ENCODE measurements at regions not wholly inside any gene's neighbourhood (a gene's known extent, or its start where the extent isn't known, plus 50 kb on each side); places are given as distances from the start of the nearest gene placed in this dataset.
A peak's percentile ranks its signal among the peaks of the same experiment; 100 is the strongest.

DNA sequence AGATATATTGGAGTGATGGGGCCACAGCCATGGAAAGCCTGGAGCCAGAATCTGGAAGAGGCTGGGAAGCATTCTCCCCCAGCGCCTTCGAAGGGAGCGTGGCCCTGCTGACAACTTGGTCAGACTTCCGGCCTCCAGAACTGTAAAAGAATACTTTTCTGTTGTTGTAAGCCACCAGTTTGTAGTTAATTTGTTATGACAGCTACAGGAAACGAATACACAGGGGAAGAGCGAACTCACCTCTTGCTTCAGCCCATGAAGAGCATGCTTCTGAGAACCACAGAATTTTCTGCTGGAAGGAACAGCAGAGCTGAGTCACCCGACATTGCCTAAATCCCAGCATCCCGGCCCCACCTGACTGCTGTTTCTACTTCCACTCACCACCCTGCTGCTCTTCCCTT lies 501.7 kb downstream of the SHQ1 start:
- H4K5ac ChIP-seq (ENCODE audit: insufficient read length, low read depth, low read length) = no peak overlapping the region
- no peak overlapping the region for H3K4me2 ChIP-seq (ENCODE audit: insufficient read depth in 1 of 2, low read depth in 2 of 2, low read length in 2 of 2)
- H3K56ac ChIP-seq (replicated peaks; ENCODE audit: insufficient read length, low read depth, low read length) = no peak overlapping the region
- H2BK12ac ChIP-seq (ENCODE audit: low read depth, low read length) = no peak overlapping the region
- no peak overlapping the region for H3K4ac ChIP-seq (replicated peaks; ENCODE audit: insufficient read length, low read depth, low read length)
- H2BK120ac ChIP-seq (replicated peaks; ENCODE audit: low read depth, low read length) = no peak overlapping the region
- no peaks in the 10 kb centered on the region for H4K20me1 ChIP-seq (replicated peaks in 1 of 2; ENCODE audit: control insufficient read depth in 1 of 2, insufficient read depth in 2 of 2, low read length in 2 of 2)
- no peak overlapping the region for H3K23ac ChIP-seq (ENCODE audit: insufficient read length)
- H3K9me3 ChIP-seq (ENCODE audit: insufficient read depth in 2 of 2, low read depth in 1 of 2, low read length in 1 of 2) = 0 out of 4 replicates have a peak, but pooled peaks cover 0 to 3% of the 10 kb centered on the region in 2 experiments
- ChIA-PET POLR2A (ENCODE audit: partially characterized antibody) (no interaction called here), CTCF (ENCODE audit: partially characterized antibody) (interaction anchor here (1.7 kb wide), 1 partner anchor 246 kb away, joined by 5 read pairs; no protein-coding TSS in a partner anchor)
- no peak overlapping the region for H3K4me3 ChIP-seq (ENCODE audit: extremely low read depth in 1 of 4, insufficient read depth in 2 of 4, low read depth in 3 of 4, low read length in 4 of 4)
- FAIRE-seq (no peak), DNase-seq (ENCODE audit: low read depth in 1 of 2, low spot score in 2 of 2) (no peak)
- H3K79me2 ChIP-seq (ENCODE audit: control insufficient read depth in 1 of 2, insufficient read depth in 2 of 2, low read length in 2 of 2) = no peaks in the 10 kb centered on the region
- H2AK5ac ChIP-seq (ENCODE audit: low read depth, low read length) = no peak overlapping the region
- peaks cover 0 to 2% (median 0%) of the 10 kb centered on the region in 4 experiments; a peak in 1 of 7 replicates for H3K4me1 ChIP-seq (replicated peaks in 1 of 4; ENCODE audit: control insufficient read depth in 3 of 4, insufficient read depth in 4 of 4, low read length in 3 of 4)
- peak overlapping the region; percentile 53; the same call in 1 of the 2 replicates for H2BK20ac ChIP-seq (ENCODE audit: low read length)
- no peak overlapping the region for H4K8ac ChIP-seq (ENCODE audit: extremely low read depth, insufficient read depth, low read length)
- no peak overlapping the region for H2BK5ac ChIP-seq (ENCODE audit: low read depth, low read length)
- H3K36me3 ChIP-seq (ENCODE audit: control insufficient read depth in 2 of 4, insufficient read depth in 4 of 4, low read length in 3 of 4) = no peaks in the 10 kb centered on the region
- H3K27me3 ChIP-seq (replicated peaks in 1 of 4; ENCODE audit: control insufficient read depth in 3 of 4, extremely low read depth in 1 of 4, insufficient read depth in 3 of 4, low read length in 3 of 4) = no peaks in the 10 kb centered on the region
- no peak overlapping the region for H3K27ac ChIP-seq (ENCODE audit: low read depth, low read length)
- no peak overlapping the region for H2AFZ ChIP-seq (ENCODE audit: low read length)
- TF ChIP-seq CEBPB (IDR thresholded peaks at IDR 0.05; ENCODE audit: low read depth, low read length) = no peak
- no peak for TF ChIP-seq ATF3 (IDR thresholded peaks at IDR 0.05; ENCODE audit: insufficient read depth, low read depth, low read length)
- TF ChIP-seq SP2 (IDR thresholded peaks at IDR 0.05; ENCODE audit: low read length) = no peak
- TF ChIP-seq HDAC6 (IDR thresholded peaks at IDR 0.05; ENCODE audit: low read depth, low read length) = no peak
- TF ChIP-seq MAFK (IDR thresholded peaks at IDR 0.05; ENCODE audit: low read depth, low read length) = no peak
- TF ChIP-seq, protein P1, sequence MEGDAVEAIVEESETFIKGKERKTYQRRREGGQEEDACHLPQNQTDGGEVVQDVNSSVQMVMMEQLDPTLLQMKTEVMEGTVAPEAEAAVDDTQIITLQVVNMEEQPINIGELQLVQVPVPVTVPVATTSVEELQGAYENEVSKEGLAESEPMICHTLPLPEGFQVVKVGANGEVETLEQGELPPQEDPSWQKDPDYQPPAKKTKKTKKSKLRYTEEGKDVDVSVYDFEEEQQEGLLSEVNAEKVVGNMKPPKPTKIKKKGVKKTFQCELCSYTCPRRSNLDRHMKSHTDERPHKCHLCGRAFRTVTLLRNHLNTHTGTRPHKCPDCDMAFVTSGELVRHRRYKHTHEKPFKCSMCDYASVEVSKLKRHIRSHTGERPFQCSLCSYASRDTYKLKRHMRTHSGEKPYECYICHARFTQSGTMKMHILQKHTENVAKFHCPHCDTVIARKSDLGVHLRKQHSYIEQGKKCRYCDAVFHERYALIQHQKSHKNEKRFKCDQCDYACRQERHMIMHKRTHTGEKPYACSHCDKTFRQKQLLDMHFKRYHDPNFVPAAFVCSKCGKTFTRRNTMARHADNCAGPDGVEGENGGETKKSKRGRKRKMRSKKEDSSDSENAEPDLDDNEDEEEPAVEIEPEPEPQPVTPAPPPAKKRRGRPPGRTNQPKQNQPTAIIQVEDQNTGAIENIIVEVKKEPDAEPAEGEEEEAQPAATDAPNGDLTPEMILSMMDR (IDR thresholded peaks at IDR 0.05; ENCODE audit: control extremely low read depth in 1 of 3, insufficient read depth in 1 of 3, low read depth in 1 of 3, low read length in 3 of 3) = no peak
- TF ChIP-seq SP1 (IDR thresholded peaks at IDR 0.05; ENCODE audit: low read depth, low read length) = no peak
- no peak for TF ChIP-seq POLR2A (IDR thresholded peaks at IDR 0.05; ENCODE audit: control extremely low read depth in 1 of 2, low read depth in 2 of 2, low read length in 2 of 2)
- H3K23me2 ChIP-seq (ENCODE audit: low read depth, low read length) = no peaks in the 10 kb centered on the region
- H4K91ac ChIP-seq (replicated peaks; ENCODE audit: insufficient read length, low read length) = no peak overlapping the region
- no peak overlapping the region for H3K14ac ChIP-seq (ENCODE audit: insufficient read length)
- no peak overlapping the region for H3K18ac ChIP-seq (ENCODE audit: extremely low read depth, low read length)
- no peaks in the 10 kb centered on the region for H3K79me1 ChIP-seq (ENCODE audit: low read depth, low read length)
- no peak overlapping the region for H2BK15ac ChIP-seq (ENCODE audit: low read length)
- H3K9ac ChIP-seq (replicated peaks in 1 of 4; ENCODE audit: extremely low read depth in 1 of 4, low read depth in 3 of 4, low read length in 3 of 4) = no peak overlapping the region
- 89% methylated on average over 8 of the region's 8 CpGs; no CpG with 5 or more reads in 1 of the 2 experiments for WGBS, 2 experiments (ENCODE audit: extremely low coverage in 1 of 2, insufficient coverage in 1 of 2, insufficient read length in 1 of 2, insufficient replicate concordance in 2 of 2, low coverage in 1 of 2, low lambda C conversion rate in 2 of 2, missing lambda C conversion rate in 1 of 2)

Data from H1 (cell line).